ENCODE measurements at regions not wholly inside any gene's neighbourhood (a gene's known extent, or its start where the extent isn't known, plus 50 kb on each side); places are given as distances from the start of the nearest gene placed in this dataset.

DNA sequence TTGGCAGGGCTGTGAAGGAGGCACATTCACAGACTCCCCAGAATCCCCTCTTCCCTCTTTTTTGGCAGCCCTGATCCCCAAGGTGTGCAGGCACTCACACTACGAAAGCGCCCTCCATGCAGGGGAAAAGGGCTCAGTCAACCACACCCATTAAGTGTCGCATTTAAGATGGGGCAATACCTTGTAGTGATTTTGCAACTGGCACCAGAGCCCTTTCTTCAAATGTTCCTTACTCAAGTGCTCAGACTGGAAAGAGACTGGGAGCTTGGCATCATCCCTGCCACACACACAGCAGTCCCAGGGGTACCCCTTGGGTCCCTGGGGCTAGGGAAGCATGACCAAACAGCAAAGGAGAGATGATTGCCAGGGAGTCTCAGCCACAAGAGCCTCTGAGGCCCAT, 190.1 kb downstream of the HAUS1 start:
- no peak for DNase-seq (ENCODE audit: low spot score)

DNA sequence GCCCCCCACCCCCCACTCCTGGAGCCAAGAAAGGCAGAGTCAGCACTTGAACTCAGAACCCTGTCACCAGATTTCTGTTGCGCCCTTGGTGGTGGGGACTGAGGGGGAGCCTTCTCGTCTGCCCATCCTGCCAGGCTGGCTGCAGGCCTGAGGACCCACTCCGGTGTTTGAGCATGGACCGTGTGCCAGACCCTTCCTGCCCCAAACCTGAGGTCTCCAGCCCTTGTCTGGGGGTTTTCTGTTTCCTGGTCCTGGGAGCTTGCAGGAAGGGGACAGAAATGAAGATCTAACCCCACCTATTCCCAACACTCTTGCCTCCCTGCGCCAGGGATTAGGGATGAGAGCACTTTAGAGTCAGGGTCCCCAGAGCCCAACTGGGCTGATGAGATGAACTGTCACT, 190.6 kb downstream of the HAUS1 start:
- no peak for DNase-seq (ENCODE audit: low spot score)

DNA sequence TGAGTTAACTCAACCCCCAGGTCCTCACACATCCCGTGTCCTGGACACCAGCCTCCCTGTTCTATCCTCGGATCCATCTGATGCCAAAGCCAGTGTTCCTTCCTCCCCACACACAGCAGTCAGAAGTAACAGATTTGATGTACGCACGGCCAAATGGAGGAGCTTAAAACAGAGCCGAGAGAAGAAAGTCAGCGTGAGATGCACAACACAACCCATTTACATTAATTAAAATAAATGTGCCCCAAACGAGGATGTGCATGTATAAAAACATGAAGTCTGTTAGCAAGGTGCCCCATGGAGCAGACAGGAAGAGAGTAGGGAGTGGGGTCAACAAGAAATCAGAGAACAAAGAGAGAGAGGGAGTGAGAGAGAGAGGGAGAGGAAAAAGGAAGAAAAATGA, 191.2 kb downstream of the HAUS1 start:
- no peak for DNase-seq (ENCODE audit: low spot score)

DNA sequence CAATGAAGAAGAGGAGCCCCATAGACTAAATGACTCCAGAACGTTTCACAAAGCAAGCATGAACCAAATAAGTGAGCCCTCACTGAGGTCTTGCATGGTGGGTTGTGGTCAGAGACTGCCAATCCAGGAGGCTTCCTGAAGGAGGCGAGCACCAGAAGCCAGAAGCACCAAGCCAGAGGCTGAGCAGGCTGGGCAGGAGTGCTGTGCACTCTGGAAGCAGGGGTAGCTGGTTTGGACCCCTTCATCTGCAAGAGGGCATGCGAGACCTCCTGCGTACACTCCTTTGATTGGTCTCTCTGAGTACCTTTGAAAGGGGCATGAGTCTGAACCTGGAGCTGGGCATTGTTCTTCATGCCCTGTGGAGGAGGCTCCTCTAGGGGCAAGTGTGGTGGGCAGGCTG, 192.5 kb downstream of the HAUS1 start:
- DNase-seq (ENCODE audit: low spot score), result no peak

DNA sequence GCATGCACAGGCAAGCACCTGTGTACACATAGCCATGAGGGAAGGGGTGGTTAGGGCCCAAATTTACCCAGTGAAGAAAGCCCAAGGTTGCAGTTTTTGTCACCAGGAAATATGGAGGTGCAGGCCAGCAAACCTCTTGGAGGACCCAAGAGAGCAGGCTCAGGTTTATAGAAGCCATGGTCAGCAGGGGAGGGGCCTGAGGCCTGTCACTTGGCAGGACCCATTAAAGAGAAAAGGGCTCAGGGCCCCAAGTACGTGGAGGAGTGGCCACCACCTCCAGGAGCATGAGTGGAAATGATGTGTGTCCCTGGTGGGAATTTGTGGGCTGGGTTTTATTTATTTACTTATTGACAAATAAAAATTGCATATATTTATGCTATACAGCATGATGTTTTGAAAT, 192.9 kb downstream of the HAUS1 start:
- DNase-seq (ENCODE audit: low spot score), result no peak

DNA sequence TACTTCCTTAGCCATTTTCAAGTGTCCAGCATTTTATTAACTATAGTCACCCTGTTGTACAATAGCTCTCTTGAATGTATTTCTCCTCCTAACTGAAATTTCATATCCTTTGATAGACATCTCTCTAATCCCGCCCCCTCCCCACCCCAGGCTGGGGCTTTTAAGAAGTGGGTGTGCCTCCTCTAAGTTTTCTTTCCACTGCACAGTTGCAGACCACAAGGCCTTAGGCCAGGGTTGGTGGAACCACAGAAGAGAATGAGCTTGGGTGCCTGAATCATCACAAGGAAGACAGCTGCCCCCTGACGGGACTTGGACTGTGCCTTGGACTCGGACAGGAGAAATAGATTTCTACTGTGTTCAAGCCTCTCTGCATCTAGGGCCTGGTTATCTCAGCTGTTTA, 193.4 kb downstream of the HAUS1 start:
- DNase-seq (ENCODE audit: low spot score), result no peak

DNA sequence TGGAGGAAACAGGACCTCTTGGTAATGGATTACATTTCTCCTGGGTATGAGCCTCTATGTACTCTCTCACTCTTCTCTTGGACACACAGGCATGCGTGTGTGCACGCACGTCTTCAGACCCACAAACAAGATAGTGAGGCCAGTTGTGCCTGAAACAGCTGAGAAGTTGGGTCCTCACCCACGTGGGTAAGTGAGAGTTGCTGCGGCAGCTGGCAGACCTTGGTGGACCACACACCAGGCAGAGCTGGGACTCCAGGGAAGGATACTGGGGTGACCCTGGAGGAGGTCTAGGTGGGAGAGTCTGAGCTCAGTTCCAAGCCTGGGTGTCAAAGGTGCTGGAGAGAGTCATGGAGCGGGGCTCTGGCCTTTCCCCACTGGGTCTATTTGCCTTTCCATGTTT, 194.3 kb downstream of the HAUS1 start:
- DNase-seq (ENCODE audit: low spot score), result no peak

DNA sequence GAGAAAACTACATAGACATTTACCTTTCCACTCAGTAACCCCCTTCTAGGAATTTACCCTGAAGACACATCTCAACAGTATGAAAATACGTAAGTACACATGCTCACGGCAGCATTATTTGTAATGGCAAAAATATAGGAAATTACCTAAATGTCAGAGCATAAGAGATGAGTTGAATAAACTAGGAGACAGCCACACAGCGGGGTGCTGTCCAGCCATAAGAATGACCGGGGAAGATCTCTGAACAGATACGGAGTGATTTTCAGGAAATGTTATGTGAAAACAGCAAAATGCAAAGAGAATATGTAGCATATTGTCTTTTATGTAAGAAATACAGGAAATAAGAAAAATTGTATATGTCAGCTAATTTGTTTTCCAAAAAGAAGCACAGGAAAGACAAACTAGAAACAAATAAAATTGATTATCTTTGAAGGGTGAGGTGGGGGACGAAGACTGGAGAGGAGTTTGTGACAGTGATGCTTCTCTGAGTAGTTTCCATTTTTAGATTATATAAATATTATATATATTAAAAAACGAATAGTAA, 195.4 kb downstream of the HAUS1 start:
- no peak for DNase-seq (ENCODE audit: low spot score)

DNA sequence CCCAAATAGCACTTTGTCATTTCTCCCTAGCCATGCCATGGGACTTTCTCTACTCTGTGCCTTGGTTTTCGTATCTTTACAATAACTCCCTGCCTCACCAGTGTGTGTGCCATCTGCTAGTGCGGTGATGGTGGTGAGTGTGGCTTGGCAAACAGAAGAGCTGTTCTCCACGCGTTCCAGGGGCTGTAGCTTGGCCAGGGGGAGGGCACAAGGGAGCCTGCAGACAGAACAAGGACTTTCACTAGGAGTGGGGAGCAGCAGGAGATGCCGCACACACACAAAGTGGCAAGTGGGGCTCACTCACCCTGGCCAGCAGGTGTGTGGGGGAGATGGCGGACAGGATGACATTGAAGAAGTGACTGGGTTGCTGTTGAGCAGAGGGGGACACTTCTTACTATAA, 196.9 kb downstream of the HAUS1 start:
- DNase-seq (ENCODE audit: low spot score), result no peak

DNA sequence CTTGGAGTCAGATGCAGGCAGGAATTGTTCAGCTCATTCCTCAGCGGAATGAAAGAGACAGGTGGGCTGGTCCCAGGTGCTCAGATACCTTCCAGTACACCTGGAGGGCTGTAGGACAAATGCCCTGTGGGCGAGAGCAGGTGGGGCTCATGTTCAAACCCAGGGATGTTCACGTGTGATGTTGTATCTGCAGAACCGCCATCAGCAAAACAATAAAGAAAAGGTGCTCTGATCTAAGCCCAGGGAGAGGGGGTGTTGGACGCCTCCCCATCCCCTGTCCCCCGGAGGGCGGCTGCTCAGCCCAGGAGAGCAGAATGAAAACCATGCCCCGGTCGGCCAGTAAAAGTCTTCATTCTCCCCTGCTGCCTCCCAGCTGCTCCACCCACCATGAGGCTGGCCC, 197.4 kb downstream of the HAUS1 start:
- DNase-seq (ENCODE audit: low spot score), result no peak

DNA sequence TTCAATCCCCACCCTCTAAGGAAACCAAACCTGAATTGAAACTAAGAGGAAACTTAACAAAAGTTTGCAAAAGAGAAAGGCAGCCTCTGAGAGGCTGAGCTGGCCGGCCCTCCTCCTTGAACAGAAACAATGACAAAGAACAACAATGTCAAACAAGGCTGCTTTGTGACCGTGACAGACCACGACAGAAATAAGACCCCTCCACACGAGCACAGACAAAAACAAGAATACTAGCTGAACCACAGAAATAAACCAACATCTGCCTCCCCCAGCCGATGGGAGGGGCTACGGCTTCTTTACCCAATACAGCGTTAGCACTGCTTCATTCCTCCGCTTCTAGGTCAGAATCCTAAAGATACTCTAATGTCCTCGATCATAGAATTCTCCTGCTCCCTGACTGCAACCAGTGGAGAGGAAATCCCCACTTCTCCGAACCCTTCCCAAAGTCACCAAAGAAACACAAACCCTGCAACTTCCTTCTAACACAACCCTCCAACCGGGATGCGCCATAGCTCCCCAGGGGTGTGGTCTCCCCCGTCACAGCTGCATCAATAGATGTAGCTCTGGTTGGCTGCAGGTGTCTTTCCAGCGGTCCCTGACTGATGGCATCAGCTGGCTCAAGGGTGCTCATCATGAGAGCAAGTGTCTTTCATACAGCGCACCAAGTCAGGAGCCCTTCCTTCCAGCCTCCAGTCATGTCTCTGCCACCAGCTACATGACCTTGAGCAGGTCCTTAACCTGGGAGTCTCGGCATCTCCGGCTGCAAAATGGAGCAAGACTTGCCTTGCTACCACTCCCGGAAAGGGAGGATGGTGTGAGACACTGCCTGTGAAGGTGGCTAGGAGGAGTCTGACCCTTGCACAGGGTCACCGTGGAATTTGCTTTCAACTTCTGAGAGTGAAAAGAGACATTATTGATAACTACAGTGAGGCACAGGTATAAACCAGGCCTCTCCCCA, 198.6 kb downstream of the HAUS1 start:
- DNase-seq (ENCODE audit: low spot score), result no peak

DNA sequence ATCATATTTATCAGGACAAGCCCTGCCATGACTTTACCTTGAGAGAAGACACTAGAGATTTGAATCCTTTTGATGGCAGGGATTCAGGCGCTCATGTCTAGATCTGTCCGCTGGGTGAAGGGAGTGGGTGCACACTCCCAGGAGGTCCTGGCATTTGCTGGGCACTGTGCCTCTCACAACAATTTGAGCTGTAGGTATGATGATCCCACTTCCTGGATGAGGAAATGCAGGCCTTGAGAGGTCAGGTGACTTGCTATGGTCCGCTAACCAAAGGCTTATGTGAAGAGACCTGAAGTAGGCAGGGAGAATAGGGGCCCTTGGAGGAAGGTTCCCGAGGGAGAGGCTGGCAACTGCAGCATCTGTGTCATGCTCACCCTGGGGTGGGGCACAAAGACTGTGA, 206.1 kb downstream of the HAUS1 start:
- DNase-seq (ENCODE audit: low spot score), result no peak

DNA sequence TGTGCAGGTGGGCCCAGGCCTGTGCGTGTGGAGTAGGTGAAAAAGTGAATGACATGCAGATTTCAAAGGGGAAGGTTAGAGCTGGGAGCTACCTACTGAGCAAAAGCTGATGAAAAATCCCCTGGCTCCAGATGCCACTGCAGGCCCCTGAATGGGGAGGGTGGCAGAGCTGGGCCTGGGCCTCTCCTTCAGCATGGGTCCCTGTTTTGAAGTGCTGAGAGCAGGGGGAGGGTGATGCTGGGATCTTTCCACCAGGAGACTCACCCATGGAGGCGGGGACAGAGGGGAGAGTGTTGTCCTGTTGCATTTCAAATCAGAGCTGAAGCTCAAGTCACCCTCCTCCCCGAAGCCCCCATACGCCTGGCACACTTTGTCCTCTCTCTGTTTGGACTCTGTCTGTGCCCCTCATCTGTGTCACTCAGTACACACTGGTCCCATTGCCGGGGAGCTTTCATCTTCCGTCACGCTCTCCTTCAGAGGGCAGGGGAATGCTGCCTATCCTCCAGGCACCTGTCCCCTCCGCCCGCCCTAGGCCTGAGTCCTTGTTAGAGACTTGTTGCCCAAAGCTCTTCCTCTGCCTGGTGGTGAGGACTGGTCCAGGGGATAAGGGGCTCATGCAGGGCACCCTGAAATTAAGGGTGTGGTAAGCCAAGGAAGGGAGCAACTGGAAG, 206.6 kb downstream of the HAUS1 start:
- no peak for DNase-seq (ENCODE audit: low spot score)

DNA sequence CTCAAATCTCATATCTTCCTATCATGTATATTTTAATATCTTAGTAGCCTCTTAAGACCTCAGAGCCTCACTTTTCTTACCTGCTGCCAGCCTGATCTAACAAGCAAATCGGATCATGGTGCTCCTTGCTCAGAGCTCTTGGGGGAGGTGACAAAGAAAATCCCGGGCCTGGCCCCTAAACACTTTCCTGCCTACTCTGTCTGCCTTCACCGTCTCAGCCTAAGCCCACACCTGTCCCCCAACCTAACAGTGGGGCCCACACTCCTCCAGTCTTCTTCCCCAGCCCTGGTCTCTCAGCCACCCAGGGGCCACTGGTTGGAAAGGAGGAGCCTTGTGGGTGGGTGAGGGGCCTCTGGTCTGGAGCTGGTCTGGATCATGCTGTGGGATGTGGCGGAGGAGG, 207.3 kb downstream of the HAUS1 start:
- DNase-seq (ENCODE audit: low spot score), result no peak

DNA sequence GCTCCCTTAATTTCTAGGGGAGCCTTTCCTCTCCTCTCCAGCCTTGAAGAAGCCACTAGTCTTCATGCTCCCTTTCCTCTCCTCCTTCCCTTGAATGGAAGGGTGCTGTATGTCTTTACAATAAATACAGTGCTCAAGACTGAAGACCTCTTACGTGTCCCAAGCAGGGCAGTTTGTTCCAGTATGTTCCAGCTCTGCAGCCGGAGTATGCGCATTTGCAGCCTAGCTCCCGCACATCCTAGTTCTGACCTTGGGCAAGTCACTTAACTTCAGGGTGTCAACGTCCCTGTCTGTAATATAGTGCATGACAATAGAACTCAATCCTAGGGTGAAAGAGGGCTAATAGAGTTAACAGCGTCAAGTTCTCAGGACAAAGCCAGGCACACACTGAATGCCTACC, 208.0 kb downstream of the HAUS1 start:
- DNase-seq (ENCODE audit: low spot score), result no peak

DNA sequence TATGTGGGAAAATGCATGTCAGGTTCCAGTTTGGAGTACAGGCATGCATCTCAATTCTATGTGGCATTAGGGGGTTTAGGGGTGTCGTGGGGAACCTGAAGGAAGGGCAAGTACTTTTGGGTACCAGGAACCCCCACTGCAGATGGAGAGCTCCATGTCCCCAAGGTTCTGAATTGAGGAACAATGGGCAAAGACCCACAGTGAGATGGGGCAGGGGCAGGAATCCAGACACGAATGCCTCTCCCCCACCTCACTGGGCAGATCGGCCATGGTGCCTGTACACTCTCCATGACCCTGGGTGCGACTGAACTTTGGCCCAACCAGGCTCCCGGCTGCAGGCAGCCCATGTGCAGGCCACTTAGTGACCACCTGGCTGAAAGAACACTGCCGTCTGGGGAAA, 209.3 kb downstream of the HAUS1 start:
- no peak for DNase-seq (ENCODE audit: low spot score)

DNA sequence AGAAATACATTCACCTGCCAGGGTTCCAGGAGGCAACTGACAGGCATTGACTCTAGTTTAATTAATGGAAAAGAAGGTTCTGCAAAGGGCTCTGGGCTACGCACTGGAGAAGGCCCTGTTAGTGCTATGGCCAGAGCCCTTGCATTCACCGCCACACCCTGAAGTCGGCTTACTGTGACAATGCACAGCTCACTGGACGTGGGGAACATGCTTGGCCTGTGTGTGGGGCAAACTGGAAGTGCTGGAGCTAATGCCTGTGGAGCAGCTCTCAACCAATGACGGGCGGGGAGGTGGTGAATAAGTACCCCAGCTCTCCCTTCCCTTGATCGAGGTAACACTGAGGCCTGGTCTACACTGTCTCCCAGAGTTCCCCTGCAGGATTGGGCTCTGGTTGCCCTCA, 209.8 kb downstream of the HAUS1 start:
- DNase-seq (ENCODE audit: low spot score), result no peak

DNA sequence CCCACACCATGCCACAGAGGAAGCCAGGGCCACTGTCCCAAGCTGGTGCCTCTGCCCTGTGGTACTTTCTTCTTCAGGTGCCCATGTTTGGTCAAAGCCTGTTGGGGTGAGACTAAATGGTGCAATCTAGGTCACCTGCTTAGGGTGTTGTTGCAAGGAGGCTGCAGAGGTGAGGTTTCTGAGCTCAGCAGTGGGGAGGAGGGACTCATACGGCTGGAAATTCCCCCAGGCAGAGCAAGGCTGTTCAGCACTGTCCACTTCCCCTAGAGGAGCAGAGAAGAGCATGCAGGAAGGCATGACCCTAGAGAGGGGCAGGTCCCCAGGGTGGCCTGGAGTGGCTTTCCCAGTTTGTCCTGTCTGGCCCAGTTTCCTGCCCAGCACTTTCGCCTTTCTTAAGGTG, 211.0 kb downstream of the HAUS1 start:
- DNase-seq (ENCODE audit: low spot score), result no peak

DNA sequence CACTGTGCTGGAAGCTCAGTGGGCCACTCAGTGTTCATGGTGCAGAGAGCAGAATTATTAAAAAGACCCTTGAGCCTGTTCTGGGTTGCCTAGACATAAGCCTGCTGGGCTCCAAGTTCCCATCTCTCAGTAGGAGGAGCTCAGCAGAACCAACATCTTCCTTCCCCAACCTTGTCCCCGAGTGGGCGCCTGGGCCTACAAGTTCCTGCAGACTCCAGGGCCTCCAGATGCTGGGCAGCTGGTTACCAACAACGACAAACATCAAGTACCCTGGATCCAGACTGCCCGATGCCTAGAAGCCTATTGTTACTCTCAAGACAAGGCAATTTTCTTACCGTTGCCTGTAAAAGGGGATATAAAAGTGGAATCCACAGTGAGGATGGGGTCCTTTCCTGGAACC, 214.2 kb downstream of the HAUS1 start:
- no peak for DNase-seq (ENCODE audit: low spot score)

DNA sequence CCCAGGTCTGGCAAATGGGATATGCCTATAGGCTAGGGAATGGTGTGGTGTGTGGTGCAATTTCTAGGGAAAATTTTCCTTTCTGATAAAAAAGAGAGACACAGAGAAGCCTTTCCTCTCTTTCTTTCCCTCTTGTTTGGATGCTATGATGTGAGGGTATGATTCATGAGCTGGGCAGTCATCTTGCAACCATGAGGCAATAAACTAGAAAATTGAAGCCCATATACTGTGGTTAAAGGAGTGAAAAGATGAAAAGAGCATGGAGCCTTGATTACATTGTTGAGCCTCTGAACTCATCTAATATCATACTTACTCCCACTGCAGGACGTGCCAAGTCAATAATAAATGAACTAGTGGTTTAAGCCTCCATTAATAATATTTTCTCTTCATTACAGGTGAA, 215.6 kb downstream of the HAUS1 start:
- no peak for DNase-seq (ENCODE audit: low spot score)

DNA sequence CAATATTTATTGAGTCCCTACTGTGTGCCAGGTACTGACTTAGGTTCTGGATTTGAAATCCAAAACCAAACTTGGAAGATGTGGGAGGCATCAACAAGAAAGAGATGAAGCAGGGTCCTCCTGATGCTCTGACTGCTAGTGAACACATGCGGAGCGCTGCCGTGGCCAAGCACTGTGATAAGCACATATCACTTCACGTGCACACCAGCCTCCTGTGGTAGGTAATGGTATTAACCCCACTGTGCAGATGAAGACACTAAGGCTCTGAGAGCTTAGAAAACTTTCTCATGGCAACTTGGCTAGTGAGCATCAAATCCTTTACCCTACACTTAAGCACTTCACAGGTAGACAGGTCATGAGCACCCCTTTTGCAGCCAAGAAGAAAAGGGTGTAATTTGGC, 216.1 kb downstream of the HAUS1 start:
- no peak for DNase-seq (ENCODE audit: low spot score)

DNA sequence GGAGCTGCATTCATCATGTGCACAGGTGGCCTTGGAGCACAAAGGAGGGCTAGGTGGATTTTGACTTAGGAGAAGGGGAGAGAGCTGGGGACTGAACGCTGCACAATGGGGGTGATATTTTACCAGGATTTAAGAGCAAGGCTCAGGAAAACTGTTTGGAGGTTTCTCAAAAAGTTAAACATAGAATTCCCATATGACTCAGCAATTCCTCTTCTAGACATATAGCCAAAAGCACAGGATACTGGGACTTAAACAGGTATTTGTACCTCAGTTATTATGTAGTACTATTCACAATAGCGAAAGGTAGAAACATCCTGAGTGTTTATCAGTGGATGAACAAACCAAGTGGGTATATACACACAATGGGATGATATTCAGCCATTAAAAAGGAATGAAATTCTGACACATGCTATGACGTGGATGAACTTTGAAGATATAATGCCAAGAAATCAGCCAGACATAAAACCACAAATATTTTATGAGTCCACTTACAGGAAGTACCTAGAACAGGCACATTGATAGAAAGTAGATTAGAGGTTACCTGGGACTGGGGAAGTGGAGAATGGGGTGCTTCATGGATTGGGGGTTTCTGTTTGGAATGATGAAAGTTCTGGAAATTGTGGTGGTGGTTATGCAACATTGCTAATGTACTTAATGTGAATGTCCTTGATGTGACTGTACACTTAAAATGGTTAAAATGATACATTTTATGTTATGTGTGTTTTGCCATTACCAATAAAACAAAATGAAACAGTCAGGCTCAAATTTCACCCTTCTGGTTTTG, 216.9 kb downstream of the HAUS1 start:
- DNase-seq (ENCODE audit: low spot score), result no peak

DNA sequence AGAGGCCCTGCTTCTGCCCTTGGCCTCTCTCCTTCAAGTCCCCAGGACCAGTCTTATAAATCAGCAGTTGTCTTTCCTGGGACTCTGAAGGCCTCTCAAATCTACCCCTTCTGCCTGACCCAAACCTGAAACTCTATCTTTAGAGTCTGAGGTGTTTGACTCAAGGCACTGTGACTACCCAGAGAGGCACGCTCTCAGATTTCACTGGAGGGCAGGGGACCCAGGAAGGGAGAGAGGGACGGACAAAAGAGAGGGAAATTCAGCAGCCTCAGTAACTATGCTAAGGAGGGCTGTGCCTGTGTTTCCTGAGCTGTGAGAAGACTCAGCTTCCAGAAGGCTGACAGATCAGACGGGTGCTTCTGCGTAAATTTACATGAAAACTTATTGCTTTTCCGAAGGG, 217.8 kb downstream of the HAUS1 start:
- DNase-seq (ENCODE audit: low spot score), result no peak
